K562 (cell line): ENCODE measurements at regions not wholly inside any gene's neighbourhood (a gene's known extent, or its start where the extent isn't known, plus 50 kb on each side); places are given as distances from the start of the nearest gene placed in this dataset.

Experiments used
- CCAR2 ChIP-seq: fragments of 200-400 bp; formaldehyde crosslinking; IDR thresholded peaks from 2 replicates; pipeline ENCODE4 v1.6.1; 2017; ENCODE audit warnings: mild to moderate bottlenecking, low read depth, low read length
- CTCF ChIP-seq, 3 experiments: IDR thresholded peaks in 2 of 3; conservative IDR thresholded peaks in 1 of 3; 2 replicates each; pipeline ENCODE4 v1.5.1; 2011 to 2012; ENCODE audit warnings: low read length in 3 of 3, mild to moderate bottlenecking in 3 of 3, control low read depth in 2 of 3, improper control_type of control experiment in 1 of 3, inconsistent platforms in 1 of 3, low read depth in 1 of 3, mixed read lengths in 1 of 3, moderate library complexity in 1 of 3; ENCODE audit not compliant: insufficient read depth in 2 of 3
- EZH2 ChIP-seq: IDR thresholded peaks from 2 replicates; pipeline ENCODE4 v1.6.1; 2012; ENCODE audit warnings: low read depth, mild to moderate bottlenecking, inconsistent platforms, low read length, borderline replicate concordance
- TAF1 ChIP-seq: IDR thresholded peaks from 2 replicates; pipeline ENCODE4 v1.6.1; 2011; ENCODE audit warnings: mild to moderate bottlenecking, low read length, moderate library complexity; ENCODE audit not compliant: insufficient read depth, control insufficient read depth, severe bottlenecking; ENCODE audit errors: extremely low read depth
- ZKSCAN3 ChIP-seq: fragments of 250-450 bp; sonication (Bioruptor Pico); IDR thresholded peaks from 2 replicates; pipeline ENCODE4 v1.4.0; 2020
- ZNF24 ChIP-seq: fragments of 450-650 bp; IDR thresholded peaks from 2 replicates; pipeline ENCODE4 v1.6.1; 2016

- TF ChIP-seq CTCF (IDR thresholded peaks at IDR 0.05 in 2 of 3, conservative IDR thresholded peaks at IDR 0.05 in 1 of 3; ENCODE audit: insufficient read depth in 2 of 3, low read depth in 1 of 3, low read length in 3 of 3) (no peak), EZH2 (no peak), TAF1 (no peak), CCAR2 (no peak), ZNF24 (no peak), ZKSCAN3 (CRISPR knock-in tag) (no peak)
Measured at GRCh38 chr13:83953916-83954315, 71.6 kb upstream of the SLITRK1 start.
